SJCRH30 (cell line): ENCODE measurements at regions not wholly inside any gene's neighbourhood (a gene's known extent, or its start where the extent isn't known, plus 50 kb on each side); places are given as distances from the start of the nearest gene placed in this dataset.
"Not testable (repeated sequence)": the region's sequence is repeated elsewhere in the genome, so short reads cannot be mapped to it uniquely, and the experiment has no call there.

Experiments
- DNase-seq, 2 experiments: peaks; one replicate each; pipeline ENCODE4 v3.0.0-alpha.2; 2015 to 2020
- H3K27ac ChIP-seq: fragments of 250-450 bp; sonication (Bioruptor Pico); 2 replicates; pipeline ENCODE4 v1.5.1; 2020; ENCODE audit warnings: mild to moderate bottlenecking, moderate library complexity
- H3K27me3 ChIP-seq: fragments of 250-450 bp; sonication (Bioruptor Pico); 2 replicates; pipeline ENCODE4 v1.5.1; 2020; ENCODE audit warnings: mild to moderate bottlenecking, moderate library complexity
- H3K36me3 ChIP-seq: fragments of 250-450 bp; sonication (Bioruptor Pico); 2 replicates; pipeline ENCODE4 v1.5.1; 2020; ENCODE audit warnings: mild to moderate bottlenecking, moderate library complexity
- H3K4me1 ChIP-seq: fragments of 250-450 bp; sonication (Bioruptor Pico); 2 replicates; pipeline ENCODE4 v1.5.1; 2020; ENCODE audit warnings: mild to moderate bottlenecking, moderate library complexity
- H3K4me3 ChIP-seq: fragments of 250-450 bp; sonication (Bioruptor Pico); 2 replicates; pipeline ENCODE4 v1.5.1; 2020; ENCODE audit warnings: mild to moderate bottlenecking, moderate library complexity
- H3K9me3 ChIP-seq: fragments of 250-450 bp; sonication (Bioruptor Pico); replicated peaks from 2 replicates; pipeline ENCODE4 v1.5.1; 2020; ENCODE audit warnings: mild to moderate bottlenecking, moderate library complexity

GRCh38 chr19:31470952-31471351, 121.7 kb upstream of the TSHZ3 start:
- H3K27ac ChIP-seq: no peak overlapping the region
- H3K9me3 ChIP-seq: peaks cover 6% of the 10 kb centered on the region; the same call in 1 of the 2 replicates
- H3K4me1 ChIP-seq: no peaks in the 10 kb centered on the region
- no peaks in the 10 kb centered on the region for H3K27me3 ChIP-seq
- no peak overlapping the region for H3K4me3 ChIP-seq
- no peak for DNase-seq
- H3K36me3 ChIP-seq: no peaks in the 10 kb centered on the region

- Histone ChIP-seq H3K27me3 (no peaks in the 10 kb centered on the region), H3K9me3 (no peaks in the 10 kb centered on the region), H3K4me3 (no peak overlapping the region), H3K4me1 (no peaks in the 10 kb centered on the region), H3K36me3 (no peaks in the 10 kb centered on the region), H3K27ac (no peak overlapping the region)
- no peak for DNase-seq
These were observed 129.0 kb upstream of the TSHZ3 start for GRCh38 chr19:31478241-31478640.

GRCh38 chr19:31483226-31483857, 134.1 kb upstream of the TSHZ3 start:
- H3K4me1 ChIP-seq: peaks cover 5% of the 10 kb centered on the region
- no peak overlapping the region for H3K4me3 ChIP-seq
- no peak for DNase-seq
- no peaks in the 10 kb centered on the region for H3K27me3 ChIP-seq
- no peak overlapping the region for H3K27ac ChIP-seq
- H3K9me3 ChIP-seq: peaks cover 15% of the 10 kb centered on the region
- H3K36me3 ChIP-seq: no peaks in the 10 kb centered on the region

- H3K4me3 ChIP-seq, H3K27ac ChIP-seq, H3K27me3 ChIP-seq, H3K36me3 ChIP-seq, H3K4me1 ChIP-seq: not testable (repeated sequence)
- DNase-seq: peak; percentile 43 to 61
- H3K9me3 ChIP-seq: peaks cover 15% of the 10 kb centered on the region
These were observed 135.7 kb upstream of the TSHZ3 start for GRCh38 chr19:31484858-31485410.

- DNase-seq: no peak
- H3K9me3 ChIP-seq: peaks cover 15% of the 10 kb centered on the region
- H3K4me1 ChIP-seq: peaks cover 7% of the 10 kb centered on the region
- H3K27ac ChIP-seq: no peak overlapping the region
- H3K27me3 ChIP-seq: no peaks in the 10 kb centered on the region
- no peaks in the 10 kb centered on the region for H3K36me3 ChIP-seq
- H3K4me3 ChIP-seq: no peak overlapping the region
These were observed 136.2 kb upstream of the TSHZ3 start for GRCh38 chr19:31485472-31485871.

- no peak for DNase-seq
- H3K36me3 ChIP-seq: no peaks in the 10 kb centered on the region
- no peak overlapping the region for H3K4me3 ChIP-seq
- H3K4me1 ChIP-seq: peaks cover 7% of the 10 kb centered on the region
- H3K9me3 ChIP-seq: 0 out of 2 replicates have a peak, but pooled peaks cover under 1% of the 10 kb centered on the region
- H3K27ac ChIP-seq: no peak overlapping the region
- H3K27me3 ChIP-seq: no peaks in the 10 kb centered on the region
These were observed 142.0 kb upstream of the TSHZ3 start for GRCh38 chr19:31491242-31491641.

GRCh38 chr19:31492050-31492449, 142.8 kb upstream of the TSHZ3 start:
- H3K36me3 ChIP-seq: no peaks in the 10 kb centered on the region
- no peak overlapping the region for H3K27ac ChIP-seq
- H3K4me1 ChIP-seq: peaks cover 7% of the 10 kb centered on the region
- no peaks in the 10 kb centered on the region for H3K27me3 ChIP-seq
- no peaks in the 10 kb centered on the region for H3K9me3 ChIP-seq
- no peak for DNase-seq
- no peak overlapping the region for H3K4me3 ChIP-seq

- Histone ChIP-seq H3K27ac (no peak overlapping the region), H3K27me3 (no peaks in the 10 kb centered on the region), H3K9me3 (no peaks in the 10 kb centered on the region; the same call in 1 of the 2 replicates), H3K36me3 (no peaks in the 10 kb centered on the region), H3K4me1 (peaks cover 14% of the 10 kb centered on the region), H3K4me3 (no peak overlapping the region)
- DNase-seq: no peak
These were observed 146.8 kb upstream of the TSHZ3 start for GRCh38 chr19:31496076-31496475.

- no peaks in the 10 kb centered on the region for H3K36me3 ChIP-seq
- H3K27ac ChIP-seq: no peak overlapping the region
- H3K27me3 ChIP-seq: no peaks in the 10 kb centered on the region
- H3K4me1 ChIP-seq: peaks cover 14% of the 10 kb centered on the region
- no peak overlapping the region for H3K4me3 ChIP-seq
- no peak for DNase-seq
- H3K9me3 ChIP-seq: no peaks in the 10 kb centered on the region; the same call in 1 of the 2 replicates
These were observed 148.5 kb upstream of the TSHZ3 start for GRCh38 chr19:31497709-31498108.

GRCh38 chr19:31498781-31499180, 149.5 kb upstream of the TSHZ3 start:
- no peaks in the 10 kb centered on the region for H3K36me3 ChIP-seq
- no peaks in the 10 kb centered on the region; the same call in 1 of the 2 replicates for H3K9me3 ChIP-seq
- peaks cover 14% of the 10 kb centered on the region for H3K4me1 ChIP-seq
- no peaks in the 10 kb centered on the region for H3K27me3 ChIP-seq
- no peak for DNase-seq
- no peak overlapping the region for H3K4me3 ChIP-seq
- H3K27ac ChIP-seq: no peak overlapping the region

GRCh38 chr19:31499281-31500196, 150.3 kb upstream of the TSHZ3 start:
- H3K36me3 ChIP-seq: no peaks in the 10 kb centered on the region
- no peaks in the 10 kb centered on the region for H3K27me3 ChIP-seq
- no peak overlapping the region for H3K4me3 ChIP-seq
- H3K27ac ChIP-seq: peak overlapping the region; percentile 50
- no peaks in the 10 kb centered on the region; the same call in 1 of the 2 replicates for H3K9me3 ChIP-seq
- no peak for DNase-seq
- peaks cover 14% of the 10 kb centered on the region for H3K4me1 ChIP-seq

GRCh38 chr19:31500197-31500830, 151.1 kb upstream of the TSHZ3 start:
- no peaks in the 10 kb centered on the region; the same call in 1 of the 2 replicates for H3K9me3 ChIP-seq
- peak overlapping the region; percentile 50 for H3K27ac ChIP-seq
- peaks cover 14% of the 10 kb centered on the region for H3K4me1 ChIP-seq
- no peaks in the 10 kb centered on the region for H3K36me3 ChIP-seq
- no peak overlapping the region for H3K4me3 ChIP-seq
- no peaks in the 10 kb centered on the region for H3K27me3 ChIP-seq
- DNase-seq: peak; percentile 64 to 83

- DNase-seq: no peak
- no peak overlapping the region for H3K27ac ChIP-seq
- H3K4me1 ChIP-seq: peaks cover 14% of the 10 kb centered on the region
These were observed 151.7 kb upstream of the TSHZ3 start for GRCh38 chr19:31500946-31501345.

GRCh38 chr19:31501427-31502195, 152.4 kb upstream of the TSHZ3 start:
- DNase-seq: no peak
- peaks cover 14% of the 10 kb centered on the region for H3K4me1 ChIP-seq
- no peaks in the 10 kb centered on the region for H3K36me3 ChIP-seq
- H3K9me3 ChIP-seq: no peaks in the 10 kb centered on the region; the same call in 1 of the 2 replicates
- H3K27ac ChIP-seq: no peak overlapping the region
- no peak overlapping the region for H3K4me3 ChIP-seq
- no peaks in the 10 kb centered on the region for H3K27me3 ChIP-seq

More at GRCh38 chr19:31500946-31501345, 151.7 kb upstream of the TSHZ3 start:
- no peaks in the 10 kb centered on the region for H3K36me3 ChIP-seq
- no peak overlapping the region for H3K4me3 ChIP-seq
- no peaks in the 10 kb centered on the region; the same call in 1 of the 2 replicates for H3K9me3 ChIP-seq
- no peaks in the 10 kb centered on the region for H3K27me3 ChIP-seq
